IMR-90 (cell line): ENCODE measurements at regions not wholly inside any gene's neighbourhood (a gene's known extent, or its start where the extent isn't known, plus 50 kb on each side); places are given as distances from the start of the nearest gene placed in this dataset.

Experiments used
- MAFK ChIP-seq: IDR thresholded peaks from 2 replicates; pipeline ENCODE4 v1.6.1; 2012; ENCODE audit warnings: low read depth, low read length, improper control_type of control experiment
- MAZ ChIP-seq: IDR thresholded peaks from 2 replicates; pipeline ENCODE4 v1.6.1; 2012; ENCODE audit warnings: low read depth, mild to moderate bottlenecking, low read length, improper control_type of control experiment, moderate library complexity, borderline replicate concordance
- MXI1 ChIP-seq: IDR thresholded peaks from 2 replicates; pipeline ENCODE4 v1.6.1; 2012; ENCODE audit warnings: low read depth, mild to moderate bottlenecking, low read length, moderate library complexity, borderline replicate concordance
- POLR2A ChIP-seq: IDR thresholded peaks from 2 replicates; pipeline ENCODE4 v1.6.1; 2012; ENCODE audit warnings: mild to moderate bottlenecking, low read depth, low read length
- RAD21 ChIP-seq: IDR thresholded peaks from 2 replicates; pipeline ENCODE4 v1.6.1; 2012; ENCODE audit warnings: low read length, improper control_type of control experiment
- RCOR1 ChIP-seq: IDR thresholded peaks from 2 replicates; pipeline ENCODE4 v1.6.1; 2012; ENCODE audit warnings: mild to moderate bottlenecking, low read length, improper control_type of control experiment; ENCODE audit not compliant: insufficient replicate concordance
- SMC3 ChIP-seq: fragments of 150-350 bp; IDR thresholded peaks from 2 replicates; pipeline ENCODE4 v1.6.1; 2016; ENCODE audit warnings: low read depth, mild to moderate bottlenecking, antibody characterized with exemption, low read length, moderate library complexity
- TF ChIP-seq, protein P1 (sequence below): conservative IDR thresholded peaks from 2 replicates; pipeline ENCODE4 v1.5.1; 2012; ENCODE audit warnings: mild to moderate bottlenecking, low read depth, low read length, improper control_type of control experiment

DNA sequence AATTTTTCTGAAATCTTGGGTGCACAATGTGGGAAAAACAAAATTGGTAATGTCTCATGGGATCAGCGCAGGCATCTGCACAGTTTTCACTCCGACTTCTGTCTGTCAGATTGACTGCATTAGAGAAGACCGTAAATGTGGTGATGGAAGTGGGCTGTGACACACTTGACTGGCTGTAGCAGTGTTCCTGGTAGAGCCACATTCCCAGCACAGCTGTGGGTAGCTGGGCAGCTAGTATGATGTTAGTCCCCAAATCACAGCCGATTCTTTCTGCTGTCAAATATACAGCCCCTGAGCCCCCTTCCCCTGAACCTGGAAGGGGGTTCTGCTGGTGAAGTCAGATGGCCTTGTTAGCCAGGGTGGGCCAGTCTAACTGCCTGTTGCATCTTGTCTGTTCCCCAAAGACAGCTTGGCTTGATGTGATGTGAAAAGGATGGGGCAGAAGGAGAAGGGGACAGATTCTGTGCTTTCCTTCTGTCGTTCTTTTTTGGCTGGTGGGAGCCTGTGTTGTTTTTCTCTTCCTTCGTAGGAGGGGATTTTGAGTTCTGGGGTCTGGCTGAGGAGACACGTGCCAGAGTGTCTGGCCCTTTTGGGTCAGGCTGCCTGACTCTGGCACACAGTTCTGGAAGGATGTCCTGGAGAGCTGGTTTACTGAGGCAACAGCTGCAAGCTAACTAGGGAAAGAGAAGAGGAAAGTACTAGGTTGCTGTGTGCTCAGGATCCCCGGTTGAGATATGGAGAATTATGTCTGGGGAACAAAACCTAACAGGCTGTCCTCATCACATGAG, 66.4 kb upstream of the SPRY4 start:
- TF ChIP-seq, protein P1, sequence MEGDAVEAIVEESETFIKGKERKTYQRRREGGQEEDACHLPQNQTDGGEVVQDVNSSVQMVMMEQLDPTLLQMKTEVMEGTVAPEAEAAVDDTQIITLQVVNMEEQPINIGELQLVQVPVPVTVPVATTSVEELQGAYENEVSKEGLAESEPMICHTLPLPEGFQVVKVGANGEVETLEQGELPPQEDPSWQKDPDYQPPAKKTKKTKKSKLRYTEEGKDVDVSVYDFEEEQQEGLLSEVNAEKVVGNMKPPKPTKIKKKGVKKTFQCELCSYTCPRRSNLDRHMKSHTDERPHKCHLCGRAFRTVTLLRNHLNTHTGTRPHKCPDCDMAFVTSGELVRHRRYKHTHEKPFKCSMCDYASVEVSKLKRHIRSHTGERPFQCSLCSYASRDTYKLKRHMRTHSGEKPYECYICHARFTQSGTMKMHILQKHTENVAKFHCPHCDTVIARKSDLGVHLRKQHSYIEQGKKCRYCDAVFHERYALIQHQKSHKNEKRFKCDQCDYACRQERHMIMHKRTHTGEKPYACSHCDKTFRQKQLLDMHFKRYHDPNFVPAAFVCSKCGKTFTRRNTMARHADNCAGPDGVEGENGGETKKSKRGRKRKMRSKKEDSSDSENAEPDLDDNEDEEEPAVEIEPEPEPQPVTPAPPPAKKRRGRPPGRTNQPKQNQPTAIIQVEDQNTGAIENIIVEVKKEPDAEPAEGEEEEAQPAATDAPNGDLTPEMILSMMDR = no peak
- no peak for TF ChIP-seq MXI1
- TF ChIP-seq POLR2A = no peak
- no peak for TF ChIP-seq RAD21
- TF ChIP-seq RCOR1 = no peak
- no peak for TF ChIP-seq SMC3
- no peak for TF ChIP-seq MAZ
- TF ChIP-seq MAFK = no peak
